Astrocyte of the cerebellum (primary cell): ENCODE measurements at regions not wholly inside any gene's neighbourhood (a gene's known extent, or its start where the extent isn't known, plus 50 kb on each side); places are given as distances from the start of the nearest gene placed in this dataset.

Experiments
- DNase-seq: peaks from one replicate; pipeline ENCODE4 v3.0.0-alpha.2; 2011; ENCODE audit warnings: low read depth
- H3K4me3 ChIP-seq: 2 replicates; pipeline ENCODE4 v1.5.1; 2011; ENCODE audit warnings: mild to moderate bottlenecking, low read depth, low read length, moderate library complexity
- CTCF ChIP-seq: IDR thresholded peaks from 2 replicates; pipeline ENCODE4 v1.5.1; 2012; ENCODE audit warnings: low read length, low read depth, moderate library complexity, mild to moderate bottlenecking; ENCODE audit errors: missing control alignments
- in situ Hi-C: cut with HindIII; loops from 2 replicates; pipeline ENCODE4 v1.10.0; 2017; ENCODE audit warnings: low sequenced_read_pairs

DNA sequence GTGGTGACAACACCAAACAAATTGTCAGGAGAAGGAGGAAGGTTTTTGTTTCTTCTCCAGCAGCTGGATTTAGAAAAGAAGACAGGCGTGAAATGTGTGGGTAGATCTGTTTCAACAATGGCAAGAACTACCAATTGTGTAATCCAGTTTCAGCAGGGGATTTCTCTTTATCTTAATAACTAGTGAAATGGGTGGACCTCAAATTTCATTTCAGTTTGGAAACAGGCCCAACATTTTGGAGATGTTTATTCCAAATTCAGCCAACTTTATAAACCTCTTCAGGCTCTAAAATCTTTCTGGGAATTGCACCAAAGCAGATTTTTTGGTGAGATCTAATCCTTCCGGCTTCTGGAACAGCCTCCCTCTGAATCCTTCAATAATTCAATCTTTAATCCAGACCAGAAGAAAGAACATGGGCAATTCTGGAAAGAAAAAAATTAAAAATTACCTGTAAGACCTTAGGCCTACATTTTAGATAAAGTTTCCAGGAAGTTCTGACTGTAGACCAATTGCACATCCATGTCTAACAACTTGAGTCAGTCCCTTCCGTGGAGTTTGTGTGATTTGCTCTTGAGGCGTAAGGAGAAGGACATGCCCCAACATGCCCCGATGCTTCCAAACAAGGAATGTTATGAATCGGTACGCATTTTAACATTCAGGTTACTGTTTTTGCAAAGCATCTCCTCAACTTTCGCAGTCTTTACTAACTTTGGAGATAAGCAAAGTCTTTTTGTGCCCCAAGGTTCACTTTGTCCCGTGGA is 423.6 kb downstream of the IRX1 start:
- no peak overlapping the region for H3K4me3 ChIP-seq
- TF ChIP-seq CTCF: no peak
- in situ Hi-C loops: no loop called here
- DNase-seq: peak; percentile 26

DNA sequence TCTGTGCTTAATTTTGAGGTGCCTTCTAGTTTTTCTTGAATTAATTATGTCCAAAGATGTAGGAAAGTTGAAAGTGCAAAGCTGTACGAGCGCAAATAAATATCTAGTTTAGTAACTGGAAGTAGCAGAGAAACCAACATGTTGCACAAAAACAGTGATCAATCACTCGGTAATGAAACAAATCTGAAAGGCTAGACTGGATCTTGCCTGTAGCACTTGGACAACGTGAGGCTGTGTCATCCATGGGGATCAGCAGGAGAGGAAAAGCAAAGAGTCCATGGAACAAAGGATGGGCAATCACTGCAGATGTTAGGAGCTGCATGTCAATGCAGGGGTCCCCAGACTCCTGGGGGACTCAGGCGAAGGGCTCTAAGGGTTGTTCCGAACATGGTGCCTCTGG is 424.2 kb downstream of the IRX1 start:
- DNase-seq: no peak
- in situ Hi-C loops: no loop called here
- H3K4me3 ChIP-seq: no peak overlapping the region
- TF ChIP-seq CTCF: no peak

DNA sequence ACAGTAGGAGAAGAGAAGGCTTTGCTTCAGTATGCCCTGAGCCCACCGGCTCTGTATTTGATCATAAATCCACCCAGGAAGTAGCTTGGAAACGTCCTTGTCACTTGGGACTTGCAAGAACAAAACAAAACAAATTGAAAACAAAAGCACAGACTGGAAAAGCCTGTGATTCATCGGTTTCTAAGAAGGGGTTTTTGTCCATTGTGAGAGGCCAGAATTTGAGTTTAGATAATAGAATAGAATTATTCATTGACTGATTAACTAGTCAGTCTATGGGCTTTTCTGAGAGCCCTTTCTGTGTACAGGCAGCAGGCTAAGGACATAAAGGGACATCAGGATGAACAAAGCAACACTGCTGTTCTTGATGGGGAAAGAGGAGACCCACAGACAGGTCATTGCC is 424.8 kb downstream of the IRX1 start:
- in situ Hi-C loops: no loop called here
- no peak overlapping the region for H3K4me3 ChIP-seq
- no peak for DNase-seq
- no peak for TF ChIP-seq CTCF

- in situ Hi-C loops: no loop called here
- DNase-seq: no peak
- no peak overlapping the region for H3K4me3 ChIP-seq
- no peak for TF ChIP-seq CTCF
Observed at GRCh38 chr5:4022056-4022670, 426.5 kb downstream of the IRX1 start.

- H3K4me3 ChIP-seq: no peak overlapping the region
- TF ChIP-seq CTCF: no peak
- in situ Hi-C loops: no loop called here
- no peak for DNase-seq
Observed at GRCh38 chr5:4023091-4023752, 427.6 kb downstream of the IRX1 start.

GRCh38 chr5:4023753-4024335 is 428.2 kb downstream of the IRX1 start:
- in situ Hi-C loops: no loop called here
- H3K4me3 ChIP-seq: no peak overlapping the region
- DNase-seq: no peak
- no peak for TF ChIP-seq CTCF
